MM.1S (cell line): ENCODE measurements at regions not wholly inside any gene's neighbourhood (a gene's known extent, or its start where the extent isn't known, plus 50 kb on each side); places are given as distances from the start of the nearest gene placed in this dataset.

Experiments
- DNase-seq: peaks from one replicate; pipeline ENCODE4 v3.0.0-alpha.2; 2015
- H2AFZ ChIP-seq: fragments of 300-600 bp; sonication (generic); 2 replicates; pipeline ENCODE4 v1.6.0; 2016; ENCODE audit warnings: antibody characterized with exemption, low read length
- H3F3A ChIP-seq: fragments of 300-600 bp; sonication (generic); 2 replicates; pipeline ENCODE4 v1.6.1; 2016; ENCODE audit warnings: mild to moderate bottlenecking, antibody characterized with exemption, low read length, moderate library complexity, mixed read lengths; ENCODE audit not compliant: insufficient read depth
- H3K27ac ChIP-seq: fragments of 300-600 bp; sonication (generic); 2 replicates; pipeline ENCODE4 v1.5.1; 2016; ENCODE audit warnings: mild to moderate bottlenecking, low read length
- H3K27me3 ChIP-seq: fragments of 300-600 bp; sonication (generic); replicated peaks from 2 replicates; pipeline ENCODE4 v1.6.0; 2016; ENCODE audit warnings: low read length; ENCODE audit not compliant: insufficient read depth
- H3K36me3 ChIP-seq: fragments of 300-600 bp; sonication (generic); replicated peaks from 2 replicates; pipeline ENCODE4 v1.6.1; 2016; ENCODE audit warnings: mild to moderate bottlenecking, low read length, mixed read lengths; ENCODE audit not compliant: insufficient read depth
- H3K4me1 ChIP-seq: fragments of 300-600 bp; sonication (generic); 2 replicates; pipeline ENCODE4 v1.6.1; 2016; ENCODE audit warnings: low read length, mixed read lengths
- H3K4me2 ChIP-seq: fragments of 300-600 bp; sonication (generic); 2 replicates; pipeline ENCODE4 v1.6.0; 2016; ENCODE audit warnings: low read depth, low read length
- H3K4me3 ChIP-seq: fragments of 300-600 bp; sonication (generic); 2 replicates; pipeline ENCODE4 v1.5.1; 2016; ENCODE audit warnings: low read length, mixed read lengths
- H3K79me2 ChIP-seq: fragments of 300-600 bp; sonication (generic); 2 replicates; pipeline ENCODE4 v1.6.1; 2016; ENCODE audit warnings: mixed run types, low read length, mixed read lengths
- H3K9ac ChIP-seq: fragments of 300-600 bp; sonication (generic); 2 replicates; pipeline ENCODE4 v1.6.1; 2016; ENCODE audit warnings: low read length, mixed read lengths
- H3K9me2 ChIP-seq: fragments of 300-600 bp; sonication (generic); replicated peaks from 2 replicates; pipeline ENCODE4 v1.6.1; 2016; ENCODE audit warnings: mild to moderate bottlenecking, low read length, mixed read lengths; ENCODE audit not compliant: insufficient read depth
- H3K9me3 ChIP-seq: fragments of 300-600 bp; sonication (generic); replicated peaks from 2 replicates; pipeline ENCODE4 v1.6.1; 2016; ENCODE audit warnings: mild to moderate bottlenecking, low read length, mixed read lengths; ENCODE audit not compliant: insufficient read depth
- H4K20me1 ChIP-seq: fragments of 300-600 bp; sonication (generic); 2 replicates; pipeline ENCODE4 v1.6.1; 2016; ENCODE audit warnings: mild to moderate bottlenecking, low read length, moderate library complexity, mixed read lengths; ENCODE audit not compliant: insufficient read depth
- EZH2 ChIP-seq: fragments of 300-600 bp; sonication (generic); optimal IDR thresholded peaks from 2 replicates; pipeline ENCODE3; 2017; ENCODE audit warnings: low read depth, mild to moderate bottlenecking, antibody characterized with exemption, low read length, mixed read lengths
- EZH2phosphoT487 ChIP-seq: fragments of 300-600 bp; sonication (generic); IDR thresholded peaks from 2 replicates; pipeline ENCODE4 v1.6.1; 2018; ENCODE audit warnings: antibody characterized with exemption, low read length
- TF ChIP-seq, protein P1 (sequence below): fragments of 300-600 bp; sonication (generic); IDR thresholded peaks from 2 replicates; pipeline ENCODE4 v1.5.1; 2016; ENCODE audit warnings: antibody characterized with exemption, low read length, mixed read lengths

DNA sequence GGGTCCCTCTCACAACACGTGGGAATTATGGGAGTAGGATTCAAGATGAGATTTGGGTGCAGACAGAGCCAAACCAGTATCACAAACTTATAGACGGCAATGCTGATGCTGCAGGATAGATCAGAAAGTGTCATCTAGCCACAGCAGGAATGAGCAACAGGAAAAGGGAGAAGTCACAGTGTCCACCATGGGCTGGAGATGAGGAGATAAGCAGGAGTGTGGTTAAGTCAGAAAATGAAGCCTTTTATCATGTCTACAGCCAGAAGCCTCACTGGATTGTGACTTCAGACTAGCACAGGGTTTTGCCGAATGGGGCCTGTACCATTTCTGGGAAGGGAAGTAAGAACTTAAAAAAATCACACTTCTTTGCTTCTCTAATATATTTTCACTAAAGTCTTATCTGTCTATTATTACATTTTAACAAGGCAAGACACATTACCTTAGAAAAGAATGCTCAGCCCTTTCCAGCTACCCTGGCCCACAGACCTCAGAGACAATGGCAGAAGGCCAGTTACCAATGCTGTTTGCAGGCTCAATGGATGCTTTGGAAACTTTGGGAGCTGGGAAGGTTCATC is 490.2 kb upstream of the SALL1 start:
- H2AFZ ChIP-seq, result no peak overlapping the region
- no peaks in the 10 kb centered on the region for H4K20me1 ChIP-seq
- H3K36me3 ChIP-seq, result no peaks in the 10 kb centered on the region
- H3K9ac ChIP-seq, result no peak overlapping the region
- DNase-seq, result no peak
- no peaks in the 10 kb centered on the region for H3F3A ChIP-seq
- H3K9me2 ChIP-seq, result no peaks in the 10 kb centered on the region
- H3K4me3 ChIP-seq, result no peak overlapping the region
- no peak overlapping the region for H3K4me2 ChIP-seq
- TF ChIP-seq EZH2phosphoT487 (no peak), EZH2 (no peak)
- TF ChIP-seq, protein P1, sequence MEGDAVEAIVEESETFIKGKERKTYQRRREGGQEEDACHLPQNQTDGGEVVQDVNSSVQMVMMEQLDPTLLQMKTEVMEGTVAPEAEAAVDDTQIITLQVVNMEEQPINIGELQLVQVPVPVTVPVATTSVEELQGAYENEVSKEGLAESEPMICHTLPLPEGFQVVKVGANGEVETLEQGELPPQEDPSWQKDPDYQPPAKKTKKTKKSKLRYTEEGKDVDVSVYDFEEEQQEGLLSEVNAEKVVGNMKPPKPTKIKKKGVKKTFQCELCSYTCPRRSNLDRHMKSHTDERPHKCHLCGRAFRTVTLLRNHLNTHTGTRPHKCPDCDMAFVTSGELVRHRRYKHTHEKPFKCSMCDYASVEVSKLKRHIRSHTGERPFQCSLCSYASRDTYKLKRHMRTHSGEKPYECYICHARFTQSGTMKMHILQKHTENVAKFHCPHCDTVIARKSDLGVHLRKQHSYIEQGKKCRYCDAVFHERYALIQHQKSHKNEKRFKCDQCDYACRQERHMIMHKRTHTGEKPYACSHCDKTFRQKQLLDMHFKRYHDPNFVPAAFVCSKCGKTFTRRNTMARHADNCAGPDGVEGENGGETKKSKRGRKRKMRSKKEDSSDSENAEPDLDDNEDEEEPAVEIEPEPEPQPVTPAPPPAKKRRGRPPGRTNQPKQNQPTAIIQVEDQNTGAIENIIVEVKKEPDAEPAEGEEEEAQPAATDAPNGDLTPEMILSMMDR, result no peak
- no peaks in the 10 kb centered on the region for H3K79me2 ChIP-seq
- no peaks in the 10 kb centered on the region for H3K4me1 ChIP-seq
- no peak overlapping the region for H3K27ac ChIP-seq
- H3K27me3 ChIP-seq, result no peaks in the 10 kb centered on the region
- H3K9me3 ChIP-seq, result no peaks in the 10 kb centered on the region

DNA sequence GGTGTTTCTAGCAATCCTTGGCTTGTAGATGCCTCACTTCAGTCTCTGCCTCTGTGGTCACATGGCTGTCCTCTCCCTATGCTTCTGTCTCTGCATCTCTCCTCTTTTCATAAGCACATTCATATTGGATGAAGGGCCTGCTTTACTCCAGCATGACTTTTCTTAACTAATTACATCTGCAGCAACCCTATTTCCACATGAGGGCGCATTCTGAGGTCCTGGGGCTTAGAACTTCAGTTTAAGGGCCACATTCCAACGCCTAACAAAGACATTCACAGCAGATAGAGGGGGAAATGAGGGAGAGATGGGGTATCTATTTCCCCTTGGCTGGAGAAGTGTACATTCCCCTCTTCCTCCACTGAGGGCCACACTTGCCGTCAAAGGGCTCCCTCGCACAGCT is 489.1 kb upstream of the SALL1 start:
- Histone ChIP-seq H3K4me1 (no peaks in the 10 kb centered on the region), H3K27ac (no peak overlapping the region), H3K36me3 (no peaks in the 10 kb centered on the region), H3K27me3 (no peaks in the 10 kb centered on the region), H3K79me2 (no peaks in the 10 kb centered on the region), H3K9me2 (no peaks in the 10 kb centered on the region), H3K4me2 (no peak overlapping the region), H4K20me1 (no peaks in the 10 kb centered on the region), H2AFZ (no peak overlapping the region), H3K4me3 (no peak overlapping the region), H3F3A (no peaks in the 10 kb centered on the region), H3K9me3 (no peaks in the 10 kb centered on the region), H3K9ac (no peak overlapping the region)
- DNase-seq, result no peak
- TF ChIP-seq, protein P1, result no peak
- TF ChIP-seq EZH2phosphoT487, result no peak

DNA sequence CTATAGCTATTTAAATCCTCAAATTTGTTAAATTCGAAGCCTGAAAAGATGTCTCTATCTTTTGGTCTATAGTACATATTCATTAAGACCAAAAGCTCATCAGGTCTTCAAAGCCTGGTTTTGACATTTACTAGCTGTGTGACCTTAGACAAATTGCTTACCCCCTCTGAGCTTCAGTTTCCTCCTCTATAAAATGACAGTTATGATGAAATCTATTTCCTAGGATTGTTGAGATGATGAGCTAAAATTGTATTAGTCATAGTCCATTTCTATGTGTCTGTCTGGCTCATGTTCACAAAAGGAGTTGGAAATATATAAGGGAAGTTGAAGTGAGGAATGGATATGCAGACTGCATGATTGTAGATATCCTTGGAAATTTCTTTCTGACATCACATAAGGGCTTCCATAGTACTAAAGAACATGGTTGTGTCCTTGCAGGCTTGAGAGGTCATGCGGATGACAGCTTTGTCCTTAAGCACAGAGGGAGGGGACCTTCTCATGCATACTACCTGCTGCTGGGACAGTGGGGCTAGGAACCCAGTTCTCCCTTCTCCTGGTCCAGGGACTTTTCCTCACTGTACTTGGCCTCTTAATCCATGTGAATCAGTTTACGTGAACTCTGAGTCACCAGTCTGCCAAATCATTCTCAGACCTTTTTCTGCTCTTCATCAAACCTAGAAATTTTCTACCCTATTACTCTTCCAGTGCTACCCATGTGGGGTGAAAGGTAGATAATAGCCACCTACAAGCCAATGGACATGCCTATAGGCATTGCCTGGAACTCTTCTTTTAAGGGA is 487.5 kb upstream of the SALL1 start:
- Histone ChIP-seq H3K4me1 (no peaks in the 10 kb centered on the region), H3K9ac (no peak overlapping the region), H3K36me3 (no peaks in the 10 kb centered on the region), H3K79me2 (no peaks in the 10 kb centered on the region), H4K20me1 (no peaks in the 10 kb centered on the region), H3K27me3 (no peaks in the 10 kb centered on the region), H3K4me2 (no peak overlapping the region), H3K9me2 (no peaks in the 10 kb centered on the region), H3F3A (no peaks in the 10 kb centered on the region), H3K4me3 (no peak overlapping the region), H2AFZ (no peak overlapping the region), H3K27ac (no peak overlapping the region), H3K9me3 (no peaks in the 10 kb centered on the region)
- TF ChIP-seq EZH2phosphoT487, result no peak
- no peak for TF ChIP-seq EZH2
- TF ChIP-seq, protein P1, result no peak
- DNase-seq, result no peak
